ENCODE measurements at regions not wholly inside any gene's neighbourhood (a gene's known extent, or its start where the extent isn't known, plus 50 kb on each side); places are given as distances from the start of the nearest gene placed in this dataset.

DNA sequence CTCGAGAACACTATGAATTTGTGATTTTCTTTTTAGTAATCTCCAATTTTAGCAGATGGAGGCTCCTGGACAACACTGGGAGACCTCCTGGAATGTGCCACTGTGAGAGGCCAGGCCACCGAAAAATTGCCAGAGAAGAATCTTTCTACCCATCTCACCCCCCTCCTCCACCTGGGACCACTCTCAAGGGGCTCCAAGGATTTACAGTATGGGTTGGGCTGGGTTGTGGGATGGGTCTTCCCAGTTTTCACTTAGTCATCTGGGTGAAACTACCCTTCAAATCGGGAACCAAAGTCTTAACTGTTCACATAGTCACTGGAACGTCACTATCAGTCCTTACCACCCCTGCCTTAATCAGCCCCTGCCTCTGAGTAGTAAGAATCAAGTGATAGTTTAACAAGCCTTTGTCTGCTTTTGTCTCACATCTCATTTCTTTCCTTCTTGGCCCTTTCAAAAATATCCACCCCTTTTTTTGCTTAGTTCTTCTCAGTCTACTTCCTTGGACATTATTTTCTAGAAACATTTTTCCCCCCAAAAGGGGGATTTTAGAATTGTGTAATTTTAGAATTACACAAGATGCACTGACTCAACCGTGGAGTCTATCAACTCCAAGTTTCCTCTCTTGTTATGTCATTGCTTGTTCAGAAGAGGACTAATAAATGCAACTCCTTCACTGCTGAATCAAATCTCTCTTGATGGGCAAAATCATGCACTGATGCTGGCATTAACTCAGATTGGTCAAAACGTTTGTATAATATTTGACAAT is 148.2 kb upstream of the MOCS1 start:
- H3K27ac ChIP-seq, result no peak overlapping the region
- DNase-seq, result no peak
- no peaks in the 10 kb centered on the region for H3K9me3 ChIP-seq
- no peak for ATAC-seq
- H3K4me1 ChIP-seq, result no peaks in the 10 kb centered on the region
- intact Hi-C loops (cut with DNase I), result no loop called here
- TF ChIP-seq, protein P1, sequence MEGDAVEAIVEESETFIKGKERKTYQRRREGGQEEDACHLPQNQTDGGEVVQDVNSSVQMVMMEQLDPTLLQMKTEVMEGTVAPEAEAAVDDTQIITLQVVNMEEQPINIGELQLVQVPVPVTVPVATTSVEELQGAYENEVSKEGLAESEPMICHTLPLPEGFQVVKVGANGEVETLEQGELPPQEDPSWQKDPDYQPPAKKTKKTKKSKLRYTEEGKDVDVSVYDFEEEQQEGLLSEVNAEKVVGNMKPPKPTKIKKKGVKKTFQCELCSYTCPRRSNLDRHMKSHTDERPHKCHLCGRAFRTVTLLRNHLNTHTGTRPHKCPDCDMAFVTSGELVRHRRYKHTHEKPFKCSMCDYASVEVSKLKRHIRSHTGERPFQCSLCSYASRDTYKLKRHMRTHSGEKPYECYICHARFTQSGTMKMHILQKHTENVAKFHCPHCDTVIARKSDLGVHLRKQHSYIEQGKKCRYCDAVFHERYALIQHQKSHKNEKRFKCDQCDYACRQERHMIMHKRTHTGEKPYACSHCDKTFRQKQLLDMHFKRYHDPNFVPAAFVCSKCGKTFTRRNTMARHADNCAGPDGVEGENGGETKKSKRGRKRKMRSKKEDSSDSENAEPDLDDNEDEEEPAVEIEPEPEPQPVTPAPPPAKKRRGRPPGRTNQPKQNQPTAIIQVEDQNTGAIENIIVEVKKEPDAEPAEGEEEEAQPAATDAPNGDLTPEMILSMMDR (IDR thresholded peaks at IDR 0.05), result no peak
- H3K27me3 ChIP-seq, result no peaks in the 10 kb centered on the region
- no peaks in the 10 kb centered on the region for H3K36me3 ChIP-seq
- no peak overlapping the region for H3K4me3 ChIP-seq

DNA sequence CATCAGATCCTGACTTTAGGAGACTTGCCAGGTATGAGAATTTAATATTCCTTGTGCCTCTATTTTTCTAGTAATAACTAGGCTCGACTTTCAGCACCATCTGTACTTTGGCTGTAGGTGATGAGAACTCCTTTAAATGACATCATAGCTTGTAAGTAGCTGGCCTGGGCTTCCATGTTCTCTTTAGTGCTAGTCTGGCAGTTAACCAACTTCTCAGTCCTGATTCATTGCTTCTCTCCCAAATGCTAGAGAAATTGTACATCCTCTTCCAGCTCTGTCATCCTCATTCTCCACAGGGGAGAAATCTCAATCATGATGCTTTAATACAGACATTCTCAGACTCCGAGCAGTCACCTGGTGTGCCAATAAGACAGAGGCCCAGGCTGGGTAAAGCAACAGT is 143.5 kb upstream of the MOCS1 start:
- Histone ChIP-seq H3K9me3 (no peaks in the 10 kb centered on the region), H3K4me3 (no peak overlapping the region), H3K4me1 (no peaks in the 10 kb centered on the region), H3K27ac (no peak overlapping the region), H3K27me3 (no peaks in the 10 kb centered on the region), H3K36me3 (no peaks in the 10 kb centered on the region)
- TF ChIP-seq, protein P1 (IDR thresholded peaks at IDR 0.05), result no peak
- no peak for ATAC-seq
- no peak for DNase-seq
- intact Hi-C loops (cut with DNase I), result no loop called here

DNA sequence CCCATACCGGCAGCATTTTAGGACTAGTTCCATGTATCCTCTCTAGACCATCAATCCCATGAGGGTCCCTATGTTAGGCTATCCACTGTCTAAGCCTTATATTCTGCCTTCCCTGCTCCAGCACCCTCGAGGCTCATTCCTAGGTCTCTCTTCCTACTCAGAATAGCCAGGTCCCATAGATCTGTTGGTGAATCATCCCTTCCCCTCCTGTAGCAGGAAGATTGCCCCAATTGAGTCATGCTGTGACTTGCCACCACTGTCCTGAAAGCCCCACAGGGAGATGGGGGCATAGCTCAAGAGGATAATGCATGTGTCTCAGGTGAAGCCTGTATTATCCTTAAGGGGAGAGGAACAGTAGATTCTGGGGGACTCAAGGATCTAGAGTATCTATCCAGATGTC is 143.1 kb upstream of the MOCS1 start:
- ATAC-seq (no peak), DNase-seq (no peak)
- Histone ChIP-seq H3K4me1 (no peaks in the 10 kb centered on the region), H3K27ac (no peak overlapping the region), H3K27me3 (no peaks in the 10 kb centered on the region), H3K36me3 (no peaks in the 10 kb centered on the region), H3K9me3 (no peaks in the 10 kb centered on the region), H3K4me3 (no peak overlapping the region)
- intact Hi-C loops (cut with DNase I), result no loop called here
- TF ChIP-seq, protein P1 (IDR thresholded peaks at IDR 0.05), result no peak

DNA sequence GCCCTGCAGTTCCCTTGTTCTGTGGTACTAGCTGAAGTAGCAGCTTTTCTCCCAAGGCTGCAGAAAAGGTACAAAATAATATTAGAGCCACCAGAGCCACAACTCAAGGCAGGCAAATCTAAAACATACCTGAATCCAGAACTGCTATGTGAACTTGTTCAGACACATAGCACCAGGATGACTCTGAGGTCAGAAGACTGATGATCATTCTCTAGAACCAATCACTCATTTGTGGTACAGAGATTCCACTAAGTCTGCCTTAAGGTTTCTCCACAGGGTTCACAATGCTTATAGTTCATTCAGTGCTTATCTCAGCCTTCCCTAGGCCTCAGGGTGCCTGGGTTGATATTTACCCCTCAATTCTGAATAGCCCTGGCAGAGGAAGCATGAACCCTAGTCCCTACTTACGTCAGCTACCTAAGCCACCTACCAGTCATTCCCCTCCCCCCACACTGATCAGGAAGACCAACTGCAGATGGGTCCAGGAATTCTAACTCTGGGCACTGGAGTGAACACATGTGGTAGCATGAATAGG is 140.9 kb upstream of the MOCS1 start:
- Histone ChIP-seq H3K27ac (no peak overlapping the region), H3K9me3 (no peaks in the 10 kb centered on the region), H3K27me3 (no peaks in the 10 kb centered on the region), H3K4me1 (no peaks in the 10 kb centered on the region), H3K4me3 (no peak overlapping the region), H3K36me3 (no peaks in the 10 kb centered on the region)
- no peak for ATAC-seq
- intact Hi-C loops (cut with DNase I), result no loop called here
- TF ChIP-seq, protein P1 (IDR thresholded peaks at IDR 0.05), result no peak
- DNase-seq, result no peak

DNA sequence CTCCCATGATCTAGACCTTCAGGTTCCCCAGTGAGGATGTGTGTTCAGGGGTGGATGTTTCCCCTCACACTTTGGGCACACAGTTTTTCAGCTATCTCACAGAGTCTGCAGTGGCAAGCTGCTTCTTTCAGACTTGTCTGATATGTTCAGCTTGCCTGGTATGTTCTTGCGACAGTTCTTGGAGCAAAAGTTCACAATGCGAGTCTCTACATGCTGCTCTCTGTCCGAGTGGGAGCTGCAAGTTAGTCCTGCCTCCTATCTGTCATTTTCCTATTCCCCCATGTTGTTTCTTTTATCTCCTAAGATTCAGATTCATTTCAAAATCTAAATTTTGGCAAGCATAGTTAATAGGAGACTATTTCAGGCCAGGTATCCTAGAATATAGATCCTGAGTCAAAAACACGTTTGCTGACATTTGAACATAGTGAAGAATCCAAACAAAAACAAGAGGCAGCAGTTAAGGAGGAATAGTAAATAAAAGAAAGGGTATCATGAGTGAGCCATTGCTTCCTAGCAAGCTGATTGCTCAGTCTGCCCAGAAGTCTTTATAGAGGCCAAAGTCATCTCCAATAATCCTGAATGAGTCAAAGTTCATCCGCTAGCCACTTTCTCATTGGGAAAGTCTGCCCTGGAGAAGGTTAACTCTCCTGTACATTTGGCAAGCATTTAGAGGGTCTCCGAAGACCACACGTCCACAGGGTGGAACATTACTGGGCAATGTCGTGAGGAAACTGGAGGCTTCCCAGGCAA is 140.2 kb upstream of the MOCS1 start:
- Histone ChIP-seq H3K4me1 (no peaks in the 10 kb centered on the region), H3K9me3 (no peaks in the 10 kb centered on the region), H3K4me3 (no peak overlapping the region), H3K27ac (no peak overlapping the region), H3K36me3 (no peaks in the 10 kb centered on the region), H3K27me3 (no peaks in the 10 kb centered on the region)
- DNase-seq, result no peak
- intact Hi-C loops (cut with DNase I), result no loop called here
- TF ChIP-seq, protein P1 (IDR thresholded peaks at IDR 0.05), result no peak
- ATAC-seq, result no peak
